Hematopoietic multipotent progenitor cell treated with erythropoietin and hydrocortisone succinate and interleukin-3 and kit ligand, for 8 days (in vitro differentiated cells): ENCODE measurements at regions not wholly inside any gene's neighbourhood (a gene's known extent, or its start where the extent isn't known, plus 50 kb on each side); places are given as distances from the start of the nearest gene placed in this dataset.

Source experiments
- DNase-seq: peaks from one replicate; pipeline ENCODE4 v3.0.0-alpha.2; 2015

GRCh38 chr9:110099236-110100095 is 108.5 kb downstream of the C9orf152 start:
- DNase-seq: no peak

GRCh38 chr9:110101531-110102161 is 106.3 kb downstream of the C9orf152 start:
- no peak for DNase-seq

GRCh38 chr9:110103257-110103656 is 104.7 kb downstream of the C9orf152 start:
- no peak for DNase-seq

- no peak for DNase-seq
Observed at GRCh38 chr9:110104261-110104809, 103.6 kb downstream of the C9orf152 start.

GRCh38 chr9:110105107-110105506 is 102.9 kb downstream of the C9orf152 start:
- DNase-seq: no peak

GRCh38 chr9:110106661-110107060 is 101.3 kb downstream of the C9orf152 start:
- DNase-seq: no peak

GRCh38 chr9:110109333-110110092 is 98.4 kb downstream of the C9orf152 start:
- DNase-seq: no peak

- no peak for DNase-seq
Observed at GRCh38 chr9:110110154-110110553, 97.8 kb downstream of the C9orf152 start.

- no peak for DNase-seq
Observed at GRCh38 chr9:110111868-110112267, 96.1 kb downstream of the C9orf152 start.

- DNase-seq: no peak
Observed at GRCh38 chr9:110112792-110113191, 95.2 kb downstream of the C9orf152 start.

GRCh38 chr9:110114086-110114858 is 93.7 kb downstream of the C9orf152 start:
- no peak for DNase-seq

GRCh38 chr9:110114859-110115201 is 93.1 kb downstream of the C9orf152 start:
- DNase-seq: no peak

GRCh38 chr9:110115341-110115820 is 92.6 kb downstream of the C9orf152 start:
- no peak for DNase-seq

- no peak for DNase-seq
Observed at GRCh38 chr9:110115826-110116542, 92.0 kb downstream of the C9orf152 start.

- no peak for DNase-seq
Observed at GRCh38 chr9:110116543-110116885, 91.4 kb downstream of the C9orf152 start.

- no peak for DNase-seq
Observed at GRCh38 chr9:110121170-110121569, 86.8 kb downstream of the C9orf152 start.

GRCh38 chr9:110123341-110124095 is 84.4 kb downstream of the C9orf152 start:
- DNase-seq: no peak

GRCh38 chr9:110124439-110124838 is 83.5 kb downstream of the C9orf152 start:
- no peak for DNase-seq

- no peak for DNase-seq
Observed at GRCh38 chr9:110125207-110125751, 82.7 kb downstream of the C9orf152 start.

- DNase-seq: no peak
Observed at GRCh38 chr9:110125763-110126351, 82.1 kb downstream of the C9orf152 start.
